ENCODE measurements at regions not wholly inside any gene's neighbourhood (a gene's known extent, or its start where the extent isn't known, plus 50 kb on each side); places are given as distances from the start of the nearest gene placed in this dataset.

DNA sequence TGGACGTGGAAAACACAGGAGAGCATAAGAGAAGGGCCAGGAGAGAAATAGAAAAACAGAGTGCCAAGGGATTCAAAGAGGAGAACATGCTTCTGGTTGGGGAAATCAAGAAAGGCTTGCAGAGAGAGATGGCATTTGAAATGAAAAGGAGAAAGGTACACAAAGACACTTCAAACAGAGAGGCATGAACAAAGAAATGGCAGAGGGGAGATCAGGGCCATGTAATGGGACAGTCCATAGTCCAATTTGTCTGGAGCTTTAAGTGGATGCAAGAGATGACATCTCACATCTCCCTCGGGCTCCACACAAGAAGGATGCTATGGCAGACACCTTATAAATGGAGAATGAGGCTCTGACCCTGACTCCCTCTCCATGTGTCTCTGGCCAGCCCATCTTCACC lies 331.1 kb downstream of the MLLT3 start:
- no peaks in the 10 kb centered on the region for H3K36me3 ChIP-seq (ENCODE audit: insufficient read depth, low read length)
- peaks cover 4% of the 10 kb centered on the region; the same call in 1 of the 2 replicates for H3K9me3 ChIP-seq (ENCODE audit: control insufficient read depth, insufficient read depth, low read length)
- H3K4me1 ChIP-seq (ENCODE audit: insufficient read depth, low read length), result no peaks in the 10 kb centered on the region
- no peak overlapping the region for H3K9ac ChIP-seq (ENCODE audit: low read depth, low read length)

DNA sequence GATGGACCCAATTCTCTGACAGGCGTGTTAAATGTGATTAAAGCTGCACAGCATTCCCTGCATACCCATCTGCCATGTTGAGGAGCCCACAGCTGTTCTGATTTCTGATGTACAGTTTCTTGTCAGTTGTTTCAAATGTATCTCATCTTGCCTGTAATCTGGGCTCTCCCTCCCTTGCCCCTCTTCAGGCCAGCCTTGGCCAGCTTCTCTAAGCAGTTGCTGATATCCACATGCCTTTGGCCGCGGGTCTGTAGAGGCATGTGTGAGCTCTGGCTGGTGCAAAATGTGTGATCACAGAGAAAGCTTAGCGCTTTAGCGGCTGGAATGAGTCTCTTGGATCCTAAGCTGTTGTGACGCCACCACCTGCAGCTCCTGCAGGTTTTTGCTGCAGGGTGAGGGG lies 332.0 kb downstream of the MLLT3 start:
- peaks cover 4% of the 10 kb centered on the region; the same call in 1 of the 2 replicates for H3K9me3 ChIP-seq (ENCODE audit: control insufficient read depth, insufficient read depth, low read length)
- H3K36me3 ChIP-seq (ENCODE audit: insufficient read depth, low read length), result no peaks in the 10 kb centered on the region
- H3K4me1 ChIP-seq (ENCODE audit: insufficient read depth, low read length), result no peaks in the 10 kb centered on the region
- H3K9ac ChIP-seq (ENCODE audit: low read depth, low read length), result no peak overlapping the region

DNA sequence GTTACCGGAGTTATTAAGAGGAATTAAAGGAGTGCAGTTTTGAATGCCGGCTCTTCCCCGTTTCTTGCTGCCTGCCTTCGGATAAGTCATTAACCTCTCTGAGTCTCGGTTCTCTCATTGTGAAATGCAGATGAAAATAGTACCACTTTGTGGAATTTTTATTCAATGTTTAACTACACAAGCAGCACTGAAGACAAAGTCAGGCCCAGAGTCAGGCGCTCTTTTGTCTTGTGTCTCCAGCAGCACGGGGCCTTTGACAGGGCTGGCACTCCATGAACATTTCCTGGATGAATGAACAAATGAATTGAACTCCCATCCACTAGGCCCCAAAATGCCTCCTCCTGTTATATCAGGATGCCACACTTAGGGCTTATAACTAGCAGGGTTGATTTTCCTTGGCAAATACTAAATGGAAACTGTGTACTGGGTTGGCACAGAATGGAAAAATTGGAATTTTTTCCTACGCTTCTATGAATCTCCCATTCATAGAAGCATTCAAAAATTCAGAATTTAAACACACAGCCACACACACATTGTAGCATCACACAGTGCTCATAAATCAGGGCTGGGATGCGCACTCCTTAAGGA lies 332.8 kb downstream of the MLLT3 start:
- Histone ChIP-seq H3K36me3 (ENCODE audit: insufficient read depth, low read length) (no peaks in the 10 kb centered on the region), H3K9me3 (ENCODE audit: control insufficient read depth, insufficient read depth, low read length) (peaks cover 4% of the 10 kb centered on the region; the same call in 1 of the 2 replicates), H3K9ac (ENCODE audit: low read depth, low read length) (no peak overlapping the region), H3K4me1 (ENCODE audit: insufficient read depth, low read length) (no peaks in the 10 kb centered on the region)

DNA sequence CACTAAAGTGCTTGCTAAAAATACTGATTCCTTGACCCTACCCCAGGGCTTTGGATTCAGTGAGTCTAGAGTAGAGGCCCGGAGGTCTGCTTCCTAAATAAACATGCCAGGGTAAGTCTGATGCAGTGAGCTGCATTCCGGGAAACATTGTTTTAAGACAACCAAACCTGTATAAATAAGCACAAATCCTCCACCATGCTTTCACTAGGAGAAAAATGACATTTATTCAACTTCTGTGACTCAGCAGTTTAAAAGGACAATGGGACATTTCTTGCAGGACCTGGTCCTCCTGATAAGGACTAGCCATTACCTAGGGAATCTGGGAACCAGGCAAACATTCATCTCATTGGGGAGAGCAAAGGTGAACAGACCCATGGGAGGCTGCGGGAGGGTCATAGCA lies 335.3 kb downstream of the MLLT3 start:
- peaks cover 4% of the 10 kb centered on the region; the same call in 1 of the 2 replicates for H3K9me3 ChIP-seq (ENCODE audit: control insufficient read depth, insufficient read depth, low read length)
- no peaks in the 10 kb centered on the region for H3K36me3 ChIP-seq (ENCODE audit: insufficient read depth, low read length)
- no peaks in the 10 kb centered on the region for H3K4me1 ChIP-seq (ENCODE audit: insufficient read depth, low read length)
- H3K9ac ChIP-seq (ENCODE audit: low read depth, low read length), result no peak overlapping the region

GRCh38 chr9:20286154-20286700 lies 336.1 kb downstream of the MLLT3 start:
- no peak overlapping the region for H3K9ac ChIP-seq (ENCODE audit: low read depth, low read length)
- no peaks in the 10 kb centered on the region for H3K36me3 ChIP-seq (ENCODE audit: insufficient read depth, low read length)
- peaks cover 4% of the 10 kb centered on the region; the same call in 1 of the 2 replicates for H3K9me3 ChIP-seq (ENCODE audit: control insufficient read depth, insufficient read depth, low read length)
- no peaks in the 10 kb centered on the region for H3K4me1 ChIP-seq (ENCODE audit: insufficient read depth, low read length)

- no peaks in the 10 kb centered on the region for H3K4me1 ChIP-seq (ENCODE audit: insufficient read depth, low read length)
- H3K9ac ChIP-seq (ENCODE audit: low read depth, low read length), result no peak overlapping the region
- no peaks in the 10 kb centered on the region for H3K36me3 ChIP-seq (ENCODE audit: insufficient read depth, low read length)
- H3K9me3 ChIP-seq (ENCODE audit: control insufficient read depth, insufficient read depth, low read length), result peaks cover 4% of the 10 kb centered on the region; the same call in 1 of the 2 replicates
These were observed 337.6 kb downstream of the MLLT3 start for GRCh38 chr9:20284601-20285289.

DNA sequence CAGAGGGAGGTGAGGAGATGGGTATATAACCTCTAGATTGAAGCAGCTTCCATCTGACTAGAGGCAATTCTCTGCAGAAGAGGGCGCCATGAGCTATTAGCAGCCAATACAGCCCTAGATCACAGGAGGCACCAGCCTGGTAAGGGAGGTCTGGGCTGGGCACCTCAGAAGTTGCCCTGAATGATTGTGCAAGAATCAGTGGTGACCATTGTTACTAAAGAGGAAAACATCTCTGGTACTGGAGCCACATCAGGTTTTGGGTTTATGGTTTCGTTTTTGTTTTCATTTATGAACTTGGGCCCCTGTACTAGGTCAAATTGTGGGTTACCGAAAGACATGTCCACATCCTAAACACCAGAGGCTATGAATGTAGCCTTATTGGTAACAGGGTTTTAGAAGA lies 342.0 kb downstream of the MLLT3 start:
- H3K4me1 ChIP-seq (ENCODE audit: insufficient read depth, low read length), result no peaks in the 10 kb centered on the region
- peaks cover 15% of the 10 kb centered on the region for H3K9me3 ChIP-seq (ENCODE audit: control insufficient read depth, insufficient read depth, low read length)
- H3K9ac ChIP-seq (ENCODE audit: low read depth, low read length), result no peak overlapping the region
- no peaks in the 10 kb centered on the region for H3K36me3 ChIP-seq (ENCODE audit: insufficient read depth, low read length)

DNA sequence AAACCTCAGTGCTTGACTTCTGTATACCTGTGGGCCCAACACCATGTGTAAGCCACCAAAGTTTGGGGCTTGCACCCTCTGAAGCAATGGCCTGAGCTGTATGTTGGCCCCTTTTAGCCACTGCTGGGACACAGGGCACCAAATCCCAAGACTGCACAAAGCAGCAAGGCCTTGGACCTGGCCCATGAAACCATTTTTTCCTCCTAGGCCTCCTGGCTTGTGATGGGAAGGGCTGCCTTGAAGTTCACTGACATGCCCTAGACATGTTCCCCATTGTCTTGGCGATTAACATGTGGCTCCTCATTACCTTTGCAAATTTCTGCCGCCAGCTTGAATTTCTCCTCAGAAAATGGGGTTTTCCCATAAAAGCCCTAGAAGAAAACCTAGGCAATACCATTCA lies 345.5 kb downstream of the MLLT3 start:
- H3K36me3 ChIP-seq (ENCODE audit: insufficient read depth, low read length), result no peaks in the 10 kb centered on the region
- H3K4me1 ChIP-seq (ENCODE audit: insufficient read depth, low read length), result no peaks in the 10 kb centered on the region
- no peak overlapping the region for H3K9ac ChIP-seq (ENCODE audit: low read depth, low read length)
- H3K9me3 ChIP-seq (ENCODE audit: control insufficient read depth, insufficient read depth, low read length), result peaks cover 21% of the 10 kb centered on the region

GRCh38 chr9:20271723-20272122 lies 350.6 kb downstream of the MLLT3 start:
- no peaks in the 10 kb centered on the region for H3K36me3 ChIP-seq (ENCODE audit: insufficient read depth, low read length)
- no peaks in the 10 kb centered on the region for H3K4me1 ChIP-seq (ENCODE audit: insufficient read depth, low read length)
- H3K9me3 ChIP-seq (ENCODE audit: control insufficient read depth, insufficient read depth, low read length), result peaks cover 19% of the 10 kb centered on the region
- H3K9ac ChIP-seq (ENCODE audit: low read depth, low read length), result no peak overlapping the region

- Histone ChIP-seq H3K9ac (ENCODE audit: low read depth, low read length) (no peak overlapping the region), H3K4me1 (ENCODE audit: insufficient read depth, low read length) (no peaks in the 10 kb centered on the region)
These were observed 351.2 kb downstream of the MLLT3 start for GRCh38 chr9:20271096-20271495.

GRCh38 chr9:20270161-20270560 lies 352.1 kb downstream of the MLLT3 start:
- no peak overlapping the region for H3K9ac ChIP-seq (ENCODE audit: low read depth, low read length)
- no peaks in the 10 kb centered on the region for H3K4me1 ChIP-seq (ENCODE audit: insufficient read depth, low read length)
- H3K9me3 ChIP-seq (ENCODE audit: control insufficient read depth, insufficient read depth, low read length), result peaks cover 4% of the 10 kb centered on the region; the same call in 1 of the 2 replicates
- no peaks in the 10 kb centered on the region for H3K36me3 ChIP-seq (ENCODE audit: insufficient read depth, low read length)

More at GRCh38 chr9:20271096-20271495, 351.2 kb downstream of the MLLT3 start:
- Histone ChIP-seq H3K9me3 (ENCODE audit: control insufficient read depth, insufficient read depth, low read length) (peaks cover 13% of the 10 kb centered on the region), H3K36me3 (ENCODE audit: insufficient read depth, low read length) (no peaks in the 10 kb centered on the region)

DNA sequence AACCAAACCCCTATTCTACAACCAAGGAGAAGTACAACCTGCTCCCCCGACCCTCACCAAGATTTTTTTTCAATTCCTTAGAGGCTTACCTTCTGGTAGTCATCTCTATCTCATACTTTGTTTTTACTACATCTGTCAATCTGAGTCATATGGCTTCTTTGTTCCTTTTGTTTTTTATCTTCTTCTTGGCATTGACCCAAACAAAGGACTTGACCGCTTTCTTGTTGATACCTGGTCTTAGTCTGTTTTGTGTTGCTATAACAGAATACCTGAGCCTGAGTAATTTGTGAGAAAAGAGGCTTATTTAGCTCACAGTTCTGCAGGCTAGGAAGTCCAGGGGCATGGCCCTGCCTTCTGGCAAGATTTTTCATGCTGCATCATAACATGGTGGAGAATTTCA lies 352.7 kb downstream of the MLLT3 start:
- H3K36me3 ChIP-seq (ENCODE audit: insufficient read depth, low read length), result no peaks in the 10 kb centered on the region
- peaks cover 3% of the 10 kb centered on the region; the same call in 1 of the 2 replicates for H3K9me3 ChIP-seq (ENCODE audit: control insufficient read depth, insufficient read depth, low read length)
- H3K4me1 ChIP-seq (ENCODE audit: insufficient read depth, low read length), result no peaks in the 10 kb centered on the region
- no peak overlapping the region for H3K9ac ChIP-seq (ENCODE audit: low read depth, low read length)

DNA sequence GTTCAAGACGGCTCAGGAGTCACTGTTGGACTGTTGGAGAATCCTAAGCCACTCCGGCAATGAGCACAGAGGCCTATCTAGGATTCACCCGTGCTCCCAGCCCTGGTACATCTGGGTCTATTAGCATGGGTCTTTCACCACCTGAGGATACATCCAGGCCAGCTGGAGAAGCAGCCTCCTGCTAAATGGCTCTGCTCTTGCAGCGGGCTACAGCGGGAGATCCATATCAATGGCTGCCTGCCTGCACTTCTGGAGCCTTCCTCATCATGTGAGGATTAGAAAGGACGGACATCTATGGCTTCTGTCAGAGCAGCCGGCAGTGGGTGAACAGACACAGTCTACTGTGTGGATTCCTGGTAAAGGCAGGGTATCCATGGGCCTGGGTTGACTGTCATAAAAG lies 357.4 kb downstream of the MLLT3 start:
- Histone ChIP-seq H3K9ac (ENCODE audit: low read depth, low read length) (no peak overlapping the region), H3K9me3 (ENCODE audit: control insufficient read depth, insufficient read depth, low read length) (no peaks in the 10 kb centered on the region; the same call in 1 of the 2 replicates), H3K4me1 (ENCODE audit: insufficient read depth, low read length) (no peaks in the 10 kb centered on the region), H3K36me3 (ENCODE audit: insufficient read depth, low read length) (no peaks in the 10 kb centered on the region)

DNA sequence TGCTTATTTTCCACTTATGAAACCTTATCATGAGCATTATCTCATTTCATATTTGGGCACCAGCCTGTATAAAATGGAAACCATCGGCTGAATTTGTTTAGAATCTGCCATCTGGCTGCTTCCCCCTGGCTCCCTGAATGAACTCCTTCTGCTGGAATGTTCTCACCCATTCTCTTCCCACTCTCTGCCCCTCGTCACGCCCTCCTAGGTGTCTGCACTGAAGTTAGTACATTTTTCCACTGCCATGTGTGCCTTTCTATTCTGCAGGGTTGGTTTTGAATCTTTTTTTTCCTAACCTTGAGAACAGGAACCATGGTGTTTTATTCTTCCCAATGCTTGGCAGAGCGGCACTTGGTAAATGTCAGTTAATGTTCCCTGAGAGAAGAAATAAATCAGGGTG lies 359.7 kb downstream of the MLLT3 start:
- H3K4me1 ChIP-seq (ENCODE audit: insufficient read depth, low read length), result no peaks in the 10 kb centered on the region
- H3K36me3 ChIP-seq (ENCODE audit: insufficient read depth, low read length), result no peaks in the 10 kb centered on the region
- H3K9ac ChIP-seq (ENCODE audit: low read depth, low read length), result no peak overlapping the region
- no peaks in the 10 kb centered on the region for H3K9me3 ChIP-seq (ENCODE audit: control insufficient read depth, insufficient read depth, low read length)
